ENCODE measurements at regions not wholly inside any gene's neighbourhood (a gene's known extent, or its start where the extent isn't known, plus 50 kb on each side); places are given as distances from the start of the nearest gene placed in this dataset.

DNA sequence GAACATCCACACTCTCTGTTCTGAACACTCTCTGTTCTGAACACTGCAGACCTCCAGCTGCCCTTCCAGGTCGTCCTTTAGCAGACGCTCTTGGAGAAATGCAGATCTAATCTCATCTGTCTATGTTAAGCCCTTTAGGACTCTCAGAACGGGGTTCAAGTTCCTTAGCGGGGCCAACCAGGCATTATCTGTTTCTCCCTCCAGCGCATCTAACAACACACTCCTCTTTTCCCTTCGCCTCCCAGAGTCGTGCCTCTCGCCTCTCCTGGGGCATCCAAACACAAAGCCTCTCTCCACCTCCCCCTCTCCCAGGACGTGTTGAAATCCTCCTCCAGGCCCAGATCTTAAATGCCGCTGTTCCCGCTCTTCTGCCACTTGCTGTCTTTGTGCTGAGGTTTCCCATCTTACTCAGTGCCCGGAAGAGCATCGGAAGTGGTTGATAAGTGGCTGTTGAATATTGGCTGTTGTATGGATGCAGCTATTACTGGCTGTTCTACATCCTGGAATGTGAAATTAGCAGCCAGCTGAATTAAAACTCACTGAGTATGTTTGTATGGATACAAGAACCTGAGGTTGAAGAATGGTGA, 108.4 kb upstream of the GGTLC1 start:
- TF ChIP-seq, protein P1, sequence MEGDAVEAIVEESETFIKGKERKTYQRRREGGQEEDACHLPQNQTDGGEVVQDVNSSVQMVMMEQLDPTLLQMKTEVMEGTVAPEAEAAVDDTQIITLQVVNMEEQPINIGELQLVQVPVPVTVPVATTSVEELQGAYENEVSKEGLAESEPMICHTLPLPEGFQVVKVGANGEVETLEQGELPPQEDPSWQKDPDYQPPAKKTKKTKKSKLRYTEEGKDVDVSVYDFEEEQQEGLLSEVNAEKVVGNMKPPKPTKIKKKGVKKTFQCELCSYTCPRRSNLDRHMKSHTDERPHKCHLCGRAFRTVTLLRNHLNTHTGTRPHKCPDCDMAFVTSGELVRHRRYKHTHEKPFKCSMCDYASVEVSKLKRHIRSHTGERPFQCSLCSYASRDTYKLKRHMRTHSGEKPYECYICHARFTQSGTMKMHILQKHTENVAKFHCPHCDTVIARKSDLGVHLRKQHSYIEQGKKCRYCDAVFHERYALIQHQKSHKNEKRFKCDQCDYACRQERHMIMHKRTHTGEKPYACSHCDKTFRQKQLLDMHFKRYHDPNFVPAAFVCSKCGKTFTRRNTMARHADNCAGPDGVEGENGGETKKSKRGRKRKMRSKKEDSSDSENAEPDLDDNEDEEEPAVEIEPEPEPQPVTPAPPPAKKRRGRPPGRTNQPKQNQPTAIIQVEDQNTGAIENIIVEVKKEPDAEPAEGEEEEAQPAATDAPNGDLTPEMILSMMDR (conservative IDR thresholded peaks at IDR 0.05; ENCODE audit: low read depth, low read length): no peak
- no peak for TF ChIP-seq EZH2 (IDR thresholded peaks at IDR 0.05; ENCODE audit: borderline replicate concordance, low read depth, low read length, poor library complexity, severe bottlenecking)

Measured in A673 (cell line).